HL-60 (cell line): ENCODE measurements at regions not wholly inside any gene's neighbourhood (a gene's known extent, or its start where the extent isn't known, plus 50 kb on each side); places are given as distances from the start of the nearest gene placed in this dataset.

Source experiments
- POLR2AphosphoS5 ChIP-seq: IDR thresholded peaks from 2 replicates; pipeline ENCODE4 v1.6.1; 2012; ENCODE audit warnings: low read depth
- TF ChIP-seq, protein P1 (sequence below): IDR thresholded peaks from one replicate; pipeline ENCODE4 v1.5.1; 2011; ENCODE audit warnings: low read length, control low read depth, inconsistent platforms; ENCODE audit not compliant: insufficient read depth
- TF ChIP-seq, protein P2 (sequence below): IDR thresholded peaks from 2 replicates; pipeline ENCODE4 v1.6.1; 2012; ENCODE audit warnings: low read depth; ENCODE audit not compliant: insufficient replicate concordance

DNA sequence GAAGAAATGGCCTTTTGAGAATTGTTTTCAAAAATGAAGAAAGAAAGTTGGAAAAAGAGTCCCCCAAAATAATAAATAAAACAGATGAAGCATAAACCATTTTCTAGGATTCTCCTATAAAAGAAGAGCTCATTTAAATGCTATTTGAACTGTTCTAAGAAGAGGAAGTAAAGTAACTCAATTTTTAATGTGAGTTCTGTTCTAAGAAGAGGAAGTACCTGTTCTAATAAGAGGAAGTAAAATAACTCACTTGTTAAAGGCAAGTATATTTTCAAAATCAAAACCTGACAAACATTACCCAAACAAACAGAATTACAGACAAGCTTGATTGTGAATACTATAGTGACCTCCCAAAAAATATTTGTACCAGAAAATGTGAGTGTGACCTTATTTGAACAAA is 1326.3 kb downstream of the C4orf33 start:
- TF ChIP-seq, protein P1, sequence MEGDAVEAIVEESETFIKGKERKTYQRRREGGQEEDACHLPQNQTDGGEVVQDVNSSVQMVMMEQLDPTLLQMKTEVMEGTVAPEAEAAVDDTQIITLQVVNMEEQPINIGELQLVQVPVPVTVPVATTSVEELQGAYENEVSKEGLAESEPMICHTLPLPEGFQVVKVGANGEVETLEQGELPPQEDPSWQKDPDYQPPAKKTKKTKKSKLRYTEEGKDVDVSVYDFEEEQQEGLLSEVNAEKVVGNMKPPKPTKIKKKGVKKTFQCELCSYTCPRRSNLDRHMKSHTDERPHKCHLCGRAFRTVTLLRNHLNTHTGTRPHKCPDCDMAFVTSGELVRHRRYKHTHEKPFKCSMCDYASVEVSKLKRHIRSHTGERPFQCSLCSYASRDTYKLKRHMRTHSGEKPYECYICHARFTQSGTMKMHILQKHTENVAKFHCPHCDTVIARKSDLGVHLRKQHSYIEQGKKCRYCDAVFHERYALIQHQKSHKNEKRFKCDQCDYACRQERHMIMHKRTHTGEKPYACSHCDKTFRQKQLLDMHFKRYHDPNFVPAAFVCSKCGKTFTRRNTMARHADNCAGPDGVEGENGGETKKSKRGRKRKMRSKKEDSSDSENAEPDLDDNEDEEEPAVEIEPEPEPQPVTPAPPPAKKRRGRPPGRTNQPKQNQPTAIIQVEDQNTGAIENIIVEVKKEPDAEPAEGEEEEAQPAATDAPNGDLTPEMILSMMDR, result no peak
- TF ChIP-seq, protein P2, sequence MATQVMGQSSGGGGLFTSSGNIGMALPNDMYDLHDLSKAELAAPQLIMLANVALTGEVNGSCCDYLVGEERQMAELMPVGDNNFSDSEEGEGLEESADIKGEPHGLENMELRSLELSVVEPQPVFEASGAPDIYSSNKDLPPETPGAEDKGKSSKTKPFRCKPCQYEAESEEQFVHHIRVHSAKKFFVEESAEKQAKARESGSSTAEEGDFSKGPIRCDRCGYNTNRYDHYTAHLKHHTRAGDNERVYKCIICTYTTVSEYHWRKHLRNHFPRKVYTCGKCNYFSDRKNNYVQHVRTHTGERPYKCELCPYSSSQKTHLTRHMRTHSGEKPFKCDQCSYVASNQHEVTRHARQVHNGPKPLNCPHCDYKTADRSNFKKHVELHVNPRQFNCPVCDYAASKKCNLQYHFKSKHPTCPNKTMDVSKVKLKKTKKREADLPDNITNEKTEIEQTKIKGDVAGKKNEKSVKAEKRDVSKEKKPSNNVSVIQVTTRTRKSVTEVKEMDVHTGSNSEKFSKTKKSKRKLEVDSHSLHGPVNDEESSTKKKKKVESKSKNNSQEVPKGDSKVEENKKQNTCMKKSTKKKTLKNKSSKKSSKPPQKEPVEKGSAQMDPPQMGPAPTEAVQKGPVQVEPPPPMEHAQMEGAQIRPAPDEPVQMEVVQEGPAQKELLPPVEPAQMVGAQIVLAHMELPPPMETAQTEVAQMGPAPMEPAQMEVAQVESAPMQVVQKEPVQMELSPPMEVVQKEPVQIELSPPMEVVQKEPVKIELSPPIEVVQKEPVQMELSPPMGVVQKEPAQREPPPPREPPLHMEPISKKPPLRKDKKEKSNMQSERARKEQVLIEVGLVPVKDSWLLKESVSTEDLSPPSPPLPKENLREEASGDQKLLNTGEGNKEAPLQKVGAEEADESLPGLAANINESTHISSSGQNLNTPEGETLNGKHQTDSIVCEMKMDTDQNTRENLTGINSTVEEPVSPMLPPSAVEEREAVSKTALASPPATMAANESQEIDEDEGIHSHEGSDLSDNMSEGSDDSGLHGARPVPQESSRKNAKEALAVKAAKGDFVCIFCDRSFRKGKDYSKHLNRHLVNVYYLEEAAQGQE, result no peak
- no peak for TF ChIP-seq POLR2AphosphoS5
